ENCODE measurements at regions not wholly inside any gene's neighbourhood (a gene's known extent, or its start where the extent isn't known, plus 50 kb on each side); places are given as distances from the start of the nearest gene placed in this dataset.

DNA sequence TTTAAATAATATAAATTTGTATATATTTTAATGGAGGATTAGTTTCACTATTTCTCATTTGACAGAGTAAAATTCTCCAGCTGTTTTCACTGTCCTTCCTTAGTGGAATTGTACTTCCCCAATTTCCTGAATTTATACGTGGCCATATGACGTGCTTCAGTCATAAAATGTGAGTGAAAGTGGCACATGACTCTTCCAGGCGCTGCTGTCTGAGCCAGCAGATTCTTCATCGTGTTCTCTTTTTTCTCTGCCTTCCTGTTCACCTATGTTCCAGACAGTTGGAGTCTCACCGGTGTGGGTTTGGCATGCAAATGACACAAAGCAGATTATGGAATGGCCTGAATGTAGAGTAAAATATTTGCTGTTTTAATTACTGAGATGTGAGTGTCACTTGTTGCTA, 684.1 kb downstream of the SEMA5A start:
- no peak overlapping the region for H3K4me3 ChIP-seq (ENCODE audit: low read depth, low read length)
- H3K27me3 ChIP-seq (ENCODE audit: control insufficient read depth, insufficient read depth, low read length): no peaks in the 10 kb centered on the region
- H3K4me1 ChIP-seq (ENCODE audit: control insufficient read depth, insufficient read depth, low read length): no peaks in the 10 kb centered on the region

DNA sequence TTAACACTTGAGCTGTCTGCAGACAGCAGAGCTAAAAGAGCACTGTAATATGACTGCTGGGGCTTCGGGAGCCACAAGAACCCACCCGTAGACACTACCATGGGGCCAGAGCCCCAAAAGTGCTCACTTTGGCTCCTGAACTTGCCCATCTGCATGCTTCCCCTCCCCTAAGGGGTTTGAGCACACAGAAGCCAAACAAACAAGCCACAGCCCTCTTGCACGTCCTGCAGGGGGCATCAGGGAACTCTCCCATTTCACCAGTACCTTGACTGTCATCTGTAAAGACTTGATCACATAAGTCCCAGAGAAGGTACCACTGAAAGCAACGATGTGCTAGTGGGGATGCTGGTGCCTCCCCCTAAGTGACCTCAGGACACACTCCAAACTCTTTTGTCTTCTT, 681.8 kb downstream of the SEMA5A start:
- Histone ChIP-seq H3K4me1 (ENCODE audit: control insufficient read depth, insufficient read depth, low read length) (no peaks in the 10 kb centered on the region), H3K36me3 (ENCODE audit: control insufficient read depth, insufficient read depth, low read length) (no peaks in the 10 kb centered on the region), H3K27me3 (ENCODE audit: control insufficient read depth, insufficient read depth, low read length) (peaks cover under 1% of the 10 kb centered on the region), H3K4me3 (ENCODE audit: low read depth, low read length) (no peak overlapping the region), H3K9me3 (ENCODE audit: control insufficient read depth, insufficient read depth, low read length) (no peaks in the 10 kb centered on the region), H3K9ac (ENCODE audit: low read depth, low read length) (no peak overlapping the region)

More for the DNA sequence above, 684.1 kb downstream of the SEMA5A start:
- no peaks in the 10 kb centered on the region for H3K9me3 ChIP-seq (ENCODE audit: control insufficient read depth, insufficient read depth, low read length)
- H3K9ac ChIP-seq (ENCODE audit: low read depth, low read length): no peak overlapping the region
- H3K36me3 ChIP-seq (ENCODE audit: control insufficient read depth, insufficient read depth, low read length): no peaks in the 10 kb centered on the region

DNA sequence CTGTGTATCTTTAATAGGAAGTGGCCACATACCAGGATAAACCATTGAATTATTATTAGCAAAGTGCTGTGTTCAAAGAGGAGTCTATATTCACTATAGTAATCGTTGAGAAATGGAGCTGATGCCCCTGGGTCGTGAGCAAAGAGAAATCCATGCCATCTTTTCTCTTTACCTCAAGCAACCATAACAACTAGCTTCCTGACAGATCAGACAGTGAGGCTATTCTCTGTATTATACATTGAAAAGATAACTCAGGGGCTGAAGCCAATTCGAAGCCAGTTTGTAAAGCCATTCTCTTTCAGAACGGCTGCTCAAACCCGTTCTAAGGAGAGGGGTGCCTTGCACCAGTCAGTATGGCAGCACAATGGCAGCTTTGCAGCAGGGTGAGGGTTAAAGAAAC, 680.6 kb downstream of the SEMA5A start:
- H3K36me3 ChIP-seq (ENCODE audit: control insufficient read depth, insufficient read depth, low read length): no peaks in the 10 kb centered on the region
- H3K4me1 ChIP-seq (ENCODE audit: control insufficient read depth, insufficient read depth, low read length): no peaks in the 10 kb centered on the region
- H3K9ac ChIP-seq (ENCODE audit: low read depth, low read length): no peak overlapping the region
- peaks cover 7% of the 10 kb centered on the region for H3K27me3 ChIP-seq (ENCODE audit: control insufficient read depth, insufficient read depth, low read length)
- H3K4me3 ChIP-seq (ENCODE audit: low read depth, low read length): no peak overlapping the region
- no peaks in the 10 kb centered on the region for H3K9me3 ChIP-seq (ENCODE audit: control insufficient read depth, insufficient read depth, low read length)

DNA sequence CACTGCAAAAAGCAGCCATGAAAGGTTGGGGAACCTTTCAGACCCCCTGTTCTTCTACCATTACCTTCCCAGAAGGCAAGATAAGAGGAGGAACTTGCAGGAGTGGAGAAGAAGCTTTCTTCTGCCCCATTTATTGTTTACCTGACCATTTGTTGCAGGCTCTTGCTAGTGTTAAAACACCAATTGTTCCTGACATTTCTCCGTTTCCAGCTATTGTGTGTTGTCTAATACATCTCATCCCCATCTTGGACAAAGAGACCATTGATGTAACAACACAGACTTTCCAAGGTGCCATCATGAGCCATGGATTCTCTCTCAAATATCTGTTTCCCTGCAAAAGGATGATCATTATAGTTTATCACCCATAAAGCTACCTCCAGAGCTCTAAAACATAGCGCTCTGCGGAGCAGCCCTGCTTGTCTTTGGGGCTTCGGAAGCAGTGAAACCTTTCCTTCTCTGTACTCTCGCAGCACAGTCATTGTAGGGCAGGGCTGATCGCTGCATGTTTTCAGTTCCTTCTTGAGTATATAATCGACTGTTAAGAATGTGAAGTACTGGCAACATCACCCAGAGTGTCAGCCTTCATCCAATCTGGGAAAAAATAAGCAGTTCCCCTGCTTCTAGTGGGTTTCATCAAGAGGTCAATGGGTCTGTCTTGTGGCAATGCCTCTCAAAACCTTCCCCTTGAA, 680.0 kb downstream of the SEMA5A start:
- Histone ChIP-seq H3K27me3 (ENCODE audit: control insufficient read depth, insufficient read depth, low read length) (peaks cover 7% of the 10 kb centered on the region), H3K9ac (ENCODE audit: low read depth, low read length) (no peak overlapping the region), H3K4me1 (ENCODE audit: control insufficient read depth, insufficient read depth, low read length) (no peaks in the 10 kb centered on the region), H3K36me3 (ENCODE audit: control insufficient read depth, insufficient read depth, low read length) (no peaks in the 10 kb centered on the region), H3K4me3 (ENCODE audit: low read depth, low read length) (no peak overlapping the region), H3K9me3 (ENCODE audit: control insufficient read depth, insufficient read depth, low read length) (no peaks in the 10 kb centered on the region)

DNA sequence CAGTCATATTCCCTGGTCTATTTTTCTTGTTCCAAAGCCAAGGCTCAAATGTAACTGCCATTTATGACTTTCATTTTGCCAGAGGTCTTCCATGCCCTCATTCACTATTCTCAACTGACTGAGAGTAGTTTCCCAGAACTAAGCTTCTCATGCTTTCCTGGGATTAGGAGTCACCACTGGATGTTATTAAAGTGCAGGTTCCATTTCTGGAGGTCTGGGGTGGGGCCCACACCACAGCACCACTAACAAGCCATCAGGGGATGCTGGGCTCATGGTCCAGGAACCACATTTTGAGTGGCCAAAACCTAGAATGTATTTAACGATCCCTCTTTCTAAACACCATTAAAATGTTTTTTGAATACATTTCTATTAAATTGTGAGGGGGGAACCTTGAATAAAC, 677.6 kb downstream of the SEMA5A start:
- peaks cover 13% of the 10 kb centered on the region for H3K27me3 ChIP-seq (ENCODE audit: control insufficient read depth, insufficient read depth, low read length)
- H3K4me1 ChIP-seq (ENCODE audit: control insufficient read depth, insufficient read depth, low read length): no peaks in the 10 kb centered on the region
- no peak overlapping the region for H3K4me3 ChIP-seq (ENCODE audit: low read depth, low read length)
- H3K9ac ChIP-seq (ENCODE audit: low read depth, low read length): no peak overlapping the region
- no peaks in the 10 kb centered on the region for H3K36me3 ChIP-seq (ENCODE audit: control insufficient read depth, insufficient read depth, low read length)
- no peaks in the 10 kb centered on the region for H3K9me3 ChIP-seq (ENCODE audit: control insufficient read depth, insufficient read depth, low read length)

DNA sequence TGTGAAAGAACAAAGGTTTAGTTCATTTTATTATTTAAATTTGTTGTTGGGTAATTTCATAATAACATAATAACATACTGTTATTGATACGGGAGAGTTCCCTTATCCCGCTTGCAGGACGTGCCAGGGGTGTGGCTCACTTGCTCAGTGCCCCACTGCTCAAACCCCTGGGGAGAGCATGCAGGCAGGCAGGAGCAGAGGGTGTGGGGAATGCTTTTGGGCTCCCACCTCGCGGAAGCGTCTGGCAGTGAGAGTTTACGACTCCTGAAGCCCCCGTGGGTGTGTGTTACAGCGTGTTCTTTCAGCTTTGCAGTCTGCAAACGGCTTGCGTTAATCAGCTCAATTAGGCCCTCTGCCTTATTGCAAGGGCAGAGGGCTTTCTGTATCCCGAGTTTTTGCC, 675.9 kb downstream of the SEMA5A start:
- Histone ChIP-seq H3K9me3 (ENCODE audit: control insufficient read depth, insufficient read depth, low read length) (no peaks in the 10 kb centered on the region), H3K9ac (ENCODE audit: low read depth, low read length) (no peak overlapping the region), H3K4me3 (ENCODE audit: low read depth, low read length) (peak overlapping the region; percentile 9), H3K27me3 (ENCODE audit: control insufficient read depth, insufficient read depth, low read length) (peaks cover 13% of the 10 kb centered on the region), H3K36me3 (ENCODE audit: control insufficient read depth, insufficient read depth, low read length) (no peaks in the 10 kb centered on the region), H3K4me1 (ENCODE audit: control insufficient read depth, insufficient read depth, low read length) (no peaks in the 10 kb centered on the region)

DNA sequence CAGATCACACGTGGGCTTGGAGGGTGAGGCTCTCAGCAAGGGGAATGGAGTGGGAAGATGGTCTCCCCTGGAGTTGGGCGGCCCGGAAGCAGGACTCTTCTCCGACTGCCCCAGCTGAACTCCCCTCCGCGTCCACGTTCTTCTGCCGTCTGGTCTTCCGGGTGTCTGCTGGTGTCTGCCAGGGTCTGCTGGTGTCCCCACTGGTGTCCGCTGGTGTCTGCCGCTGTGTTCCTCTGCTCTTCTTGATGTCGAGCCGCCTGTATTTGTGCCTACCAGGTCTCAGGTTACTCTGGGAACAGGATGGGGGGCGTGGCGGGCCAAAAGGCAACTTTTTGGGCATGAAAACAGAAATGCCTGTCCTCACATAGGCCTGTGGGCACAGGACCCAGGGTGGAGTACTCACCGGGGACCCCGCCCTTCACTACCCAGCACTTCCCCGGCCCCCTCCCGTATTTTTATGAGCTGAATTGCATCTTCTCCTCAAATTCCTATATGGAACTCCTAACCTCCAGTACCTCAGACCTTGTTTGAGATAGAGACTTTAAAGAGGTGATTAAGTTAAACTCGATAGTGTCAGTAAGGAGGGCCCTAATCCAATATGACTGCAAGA, 675.4 kb downstream of the SEMA5A start:
- H3K9ac ChIP-seq (ENCODE audit: low read depth, low read length): no peak overlapping the region
- H3K27me3 ChIP-seq (ENCODE audit: control insufficient read depth, insufficient read depth, low read length): peaks cover 13% of the 10 kb centered on the region

DNA sequence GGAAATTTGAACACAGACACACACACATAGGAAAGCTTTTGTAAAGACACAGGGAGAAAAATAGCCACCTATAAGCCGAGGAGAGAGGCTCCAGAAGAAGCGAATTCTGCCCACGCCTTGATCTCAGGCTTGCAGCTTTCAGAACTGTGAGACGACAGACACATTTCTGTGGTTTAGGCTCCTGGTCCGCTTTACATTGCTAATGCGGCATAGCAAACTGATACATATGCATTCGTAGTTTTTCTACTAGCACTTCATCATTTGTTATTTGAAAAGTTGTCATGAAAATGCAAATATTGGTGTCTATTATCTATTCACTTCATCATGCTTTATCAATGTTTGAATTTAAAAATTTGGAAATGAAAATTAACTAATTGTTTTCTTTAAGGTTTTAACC, 674.9 kb downstream of the SEMA5A start:
- H3K27me3 ChIP-seq (ENCODE audit: control insufficient read depth, insufficient read depth, low read length): peaks cover 13% of the 10 kb centered on the region
- no peak overlapping the region for H3K4me3 ChIP-seq (ENCODE audit: low read depth, low read length)
- H3K9ac ChIP-seq (ENCODE audit: low read depth, low read length): no peak overlapping the region
- peaks cover 4% of the 10 kb centered on the region for H3K4me1 ChIP-seq (ENCODE audit: control insufficient read depth, insufficient read depth, low read length)
- H3K9me3 ChIP-seq (ENCODE audit: control insufficient read depth, insufficient read depth, low read length): no peaks in the 10 kb centered on the region
- no peaks in the 10 kb centered on the region for H3K36me3 ChIP-seq (ENCODE audit: control insufficient read depth, insufficient read depth, low read length)

More for the DNA sequence above, 675.4 kb downstream of the SEMA5A start:
- Histone ChIP-seq H3K36me3 (ENCODE audit: control insufficient read depth, insufficient read depth, low read length) (no peaks in the 10 kb centered on the region), H3K9me3 (ENCODE audit: control insufficient read depth, insufficient read depth, low read length) (no peaks in the 10 kb centered on the region), H3K4me3 (ENCODE audit: low read depth, low read length) (peak overlapping the region; percentile 9), H3K4me1 (ENCODE audit: control insufficient read depth, insufficient read depth, low read length) (peaks cover 1% of the 10 kb centered on the region)

DNA sequence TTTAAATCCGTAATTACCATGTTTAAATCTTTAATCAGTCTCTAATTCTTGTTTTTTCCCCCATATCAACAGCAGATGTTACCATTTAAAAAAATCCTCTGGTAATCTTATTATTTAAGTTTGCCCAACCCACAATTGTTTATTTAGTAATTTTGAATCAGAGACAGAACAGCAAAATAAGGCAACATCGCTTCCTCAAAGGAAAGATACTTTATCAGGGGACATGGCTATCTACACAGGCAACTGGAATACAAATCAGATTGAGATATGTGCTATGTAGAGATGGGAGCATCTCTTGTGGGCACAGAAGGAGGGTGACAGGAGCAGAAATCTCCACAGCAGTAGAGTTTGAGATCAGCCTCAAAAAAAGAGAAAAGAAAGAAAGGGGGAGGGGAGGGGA, 674.4 kb downstream of the SEMA5A start:
- Histone ChIP-seq H3K9ac (ENCODE audit: low read depth, low read length) (no peak overlapping the region), H3K9me3 (ENCODE audit: control insufficient read depth, insufficient read depth, low read length) (no peaks in the 10 kb centered on the region)

DNA sequence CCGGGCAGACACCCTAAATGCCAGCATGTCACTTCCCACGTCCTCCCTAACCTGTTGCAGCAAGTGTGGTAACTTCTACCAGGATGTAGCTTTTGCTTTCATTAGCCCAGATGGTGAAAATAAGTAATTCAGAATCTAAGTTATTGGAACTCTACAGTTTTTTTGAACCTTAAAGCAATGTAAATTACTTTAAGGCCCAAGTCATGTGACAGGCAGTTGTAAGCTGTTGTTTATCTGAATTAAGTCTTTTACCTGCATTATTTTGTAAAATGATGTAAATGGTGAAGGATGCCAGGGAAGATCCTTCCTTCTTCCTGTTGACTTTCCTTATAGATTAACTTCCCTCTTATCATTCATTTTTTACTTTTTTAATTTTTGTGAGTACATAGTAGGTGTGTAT, 670.2 kb downstream of the SEMA5A start:
- H3K4me3 ChIP-seq (ENCODE audit: low read depth, low read length): no peak overlapping the region
- H3K36me3 ChIP-seq (ENCODE audit: control insufficient read depth, insufficient read depth, low read length): no peaks in the 10 kb centered on the region
- no peak overlapping the region for H3K9ac ChIP-seq (ENCODE audit: low read depth, low read length)
- H3K27me3 ChIP-seq (ENCODE audit: control insufficient read depth, insufficient read depth, low read length): peaks cover 6% of the 10 kb centered on the region
- H3K4me1 ChIP-seq (ENCODE audit: control insufficient read depth, insufficient read depth, low read length): peaks cover 4% of the 10 kb centered on the region
- H3K9me3 ChIP-seq (ENCODE audit: control insufficient read depth, insufficient read depth, low read length): no peaks in the 10 kb centered on the region

More for the DNA sequence above, 674.4 kb downstream of the SEMA5A start:
- Histone ChIP-seq H3K27me3 (ENCODE audit: control insufficient read depth, insufficient read depth, low read length) (peaks cover 13% of the 10 kb centered on the region), H3K4me1 (ENCODE audit: control insufficient read depth, insufficient read depth, low read length) (peaks cover 4% of the 10 kb centered on the region), H3K36me3 (ENCODE audit: control insufficient read depth, insufficient read depth, low read length) (no peaks in the 10 kb centered on the region), H3K4me3 (ENCODE audit: low read depth, low read length) (no peak overlapping the region)

DNA sequence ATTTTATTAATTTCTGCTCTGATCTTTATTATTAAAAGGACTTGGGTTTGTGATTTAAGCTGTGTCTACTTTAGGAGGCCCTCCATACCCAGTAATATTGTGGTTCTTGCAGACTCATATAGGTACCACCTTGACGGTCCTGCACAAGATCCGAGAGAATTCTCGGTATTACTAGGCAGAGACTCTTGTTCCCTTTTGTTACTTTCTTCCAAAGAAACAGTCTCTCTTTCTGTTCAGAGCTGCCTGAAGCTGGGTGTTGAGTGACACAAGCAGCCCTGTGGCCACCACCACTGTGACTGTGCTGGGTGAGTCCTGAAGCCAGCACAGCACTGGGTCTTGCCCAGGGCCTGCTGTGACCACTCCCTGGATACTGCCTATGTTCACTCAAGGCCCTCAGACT, 666.6 kb downstream of the SEMA5A start:
- H3K27me3 ChIP-seq (ENCODE audit: control insufficient read depth, insufficient read depth, low read length): no peaks in the 10 kb centered on the region
- H3K9ac ChIP-seq (ENCODE audit: low read depth, low read length): no peak overlapping the region
- H3K4me1 ChIP-seq (ENCODE audit: control insufficient read depth, insufficient read depth, low read length): peaks cover 4% of the 10 kb centered on the region
- no peaks in the 10 kb centered on the region for H3K36me3 ChIP-seq (ENCODE audit: control insufficient read depth, insufficient read depth, low read length)
- no peaks in the 10 kb centered on the region for H3K9me3 ChIP-seq (ENCODE audit: control insufficient read depth, insufficient read depth, low read length)
- no peak overlapping the region for H3K4me3 ChIP-seq (ENCODE audit: low read depth, low read length)

DNA sequence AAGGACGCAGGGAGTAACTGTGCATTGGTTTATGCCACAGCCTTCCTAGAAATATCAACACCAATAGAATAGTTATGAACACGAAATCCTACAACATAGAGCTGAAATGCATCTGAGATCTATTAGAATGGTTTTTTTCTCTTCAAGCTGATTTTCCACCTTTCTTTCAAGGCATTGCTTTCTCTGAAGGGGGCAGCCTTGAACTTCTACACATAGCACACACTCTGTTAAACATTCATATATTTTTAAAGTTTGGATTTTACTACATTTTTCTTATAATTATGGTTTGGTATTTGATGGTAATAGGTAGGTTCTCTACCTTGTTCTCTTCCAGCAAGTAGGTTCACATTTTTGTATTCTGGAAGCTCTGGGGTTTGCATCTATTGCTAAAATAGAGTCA, 661.8 kb downstream of the SEMA5A start:
- H3K4me3 ChIP-seq (ENCODE audit: low read depth, low read length): no peak overlapping the region
- H3K9me3 ChIP-seq (ENCODE audit: control insufficient read depth, insufficient read depth, low read length): no peaks in the 10 kb centered on the region
- no peaks in the 10 kb centered on the region for H3K36me3 ChIP-seq (ENCODE audit: control insufficient read depth, insufficient read depth, low read length)
- no peak overlapping the region for H3K9ac ChIP-seq (ENCODE audit: low read depth, low read length)
- no peaks in the 10 kb centered on the region for H3K4me1 ChIP-seq (ENCODE audit: control insufficient read depth, insufficient read depth, low read length)
- no peaks in the 10 kb centered on the region for H3K27me3 ChIP-seq (ENCODE audit: control insufficient read depth, insufficient read depth, low read length)
